Amniotic epithelial cell (primary cell): ENCODE measurements at regions not wholly inside any gene's neighbourhood (a gene's known extent, or its start where the extent isn't known, plus 50 kb on each side); places are given as distances from the start of the nearest gene placed in this dataset.
"Not testable (repeated sequence)": the region's sequence is repeated elsewhere in the genome, so short reads cannot be mapped to it uniquely, and the experiment has no call there.

Experiments
- DNase-seq: peaks from one replicate; pipeline ENCODE4 v3.0.0-alpha.2; 2010; ENCODE audit warnings: low read depth

DNA sequence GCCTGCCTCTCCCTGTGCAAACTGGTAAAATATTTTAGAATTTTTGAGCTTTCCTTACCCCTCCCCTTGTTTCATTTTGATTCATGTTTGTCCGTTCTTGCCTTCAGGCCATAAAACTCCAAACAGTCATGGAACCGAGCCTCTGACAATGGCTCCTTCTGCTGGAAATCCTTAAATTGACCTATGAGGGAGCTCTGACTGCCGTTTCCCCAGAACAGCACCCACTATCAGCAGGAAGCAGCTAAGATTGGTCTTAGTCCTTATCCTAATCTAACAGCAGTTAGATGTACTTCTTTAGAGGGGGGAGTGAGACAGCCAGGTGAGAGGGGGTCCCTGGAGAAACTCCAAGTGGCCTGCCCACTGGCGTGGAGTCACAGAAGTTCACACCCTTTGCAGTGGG lies 106.7 kb downstream of the FAM174A start:
- DNase-seq = no peak

- peak; percentile 2 for DNase-seq
Measured at GRCh38 chr5:100643473-100643872, 108.3 kb downstream of the FAM174A start.

- no peak for DNase-seq
Measured at GRCh38 chr5:100644185-100644584, 109.0 kb downstream of the FAM174A start.

DNA sequence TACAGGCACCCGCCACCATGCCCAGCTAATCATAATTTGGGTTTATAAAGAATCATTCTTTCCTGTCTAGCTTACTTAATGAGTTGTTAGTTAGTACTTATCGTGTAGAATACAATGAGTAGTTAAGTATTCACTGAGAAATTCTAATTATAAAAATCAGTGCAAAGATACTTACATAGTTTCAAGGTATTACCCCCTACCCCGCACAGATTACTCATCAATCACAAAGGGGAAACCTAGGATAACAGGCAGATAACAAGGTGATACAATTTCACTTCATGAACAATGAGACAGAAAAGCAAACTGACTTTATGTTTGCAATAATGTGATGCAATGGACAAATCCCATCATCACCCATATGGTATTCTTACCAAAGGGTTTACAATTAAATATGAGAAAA lies 109.6 kb downstream of the FAM174A start:
- no peak for DNase-seq

DNA sequence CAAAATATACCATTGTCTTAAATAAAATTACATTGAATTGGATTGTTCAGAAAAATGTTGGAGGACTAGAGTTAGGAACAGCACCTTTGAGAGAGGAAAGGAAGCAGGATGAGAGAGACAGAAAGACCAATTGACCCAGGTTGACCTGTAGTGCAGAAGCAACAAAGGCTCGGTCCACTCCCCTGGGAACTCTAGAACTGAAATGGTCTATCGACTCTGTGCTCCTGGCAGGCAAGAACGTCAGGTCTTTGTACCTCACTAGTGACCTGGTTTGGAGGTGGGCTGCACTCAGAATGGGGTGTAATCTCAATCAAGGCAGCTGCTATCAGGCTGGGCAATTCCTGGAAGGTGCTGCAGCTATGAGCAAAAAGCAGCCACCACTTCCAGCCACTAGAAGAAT lies 110.8 kb downstream of the FAM174A start:
- DNase-seq = no peak

GRCh38 chr5:100646691-100647090 lies 111.5 kb downstream of the FAM174A start:
- DNase-seq = no peak

- peak; percentile 7 for DNase-seq
Measured at GRCh38 chr5:100647461-100648230, 112.5 kb downstream of the FAM174A start.

GRCh38 chr5:100654895-100655294 lies 119.7 kb downstream of the FAM174A start:
- DNase-seq = no peak

- DNase-seq = not testable (repeated sequence)
Measured at GRCh38 chr5:100656771-100657170, 121.6 kb downstream of the FAM174A start.

DNA sequence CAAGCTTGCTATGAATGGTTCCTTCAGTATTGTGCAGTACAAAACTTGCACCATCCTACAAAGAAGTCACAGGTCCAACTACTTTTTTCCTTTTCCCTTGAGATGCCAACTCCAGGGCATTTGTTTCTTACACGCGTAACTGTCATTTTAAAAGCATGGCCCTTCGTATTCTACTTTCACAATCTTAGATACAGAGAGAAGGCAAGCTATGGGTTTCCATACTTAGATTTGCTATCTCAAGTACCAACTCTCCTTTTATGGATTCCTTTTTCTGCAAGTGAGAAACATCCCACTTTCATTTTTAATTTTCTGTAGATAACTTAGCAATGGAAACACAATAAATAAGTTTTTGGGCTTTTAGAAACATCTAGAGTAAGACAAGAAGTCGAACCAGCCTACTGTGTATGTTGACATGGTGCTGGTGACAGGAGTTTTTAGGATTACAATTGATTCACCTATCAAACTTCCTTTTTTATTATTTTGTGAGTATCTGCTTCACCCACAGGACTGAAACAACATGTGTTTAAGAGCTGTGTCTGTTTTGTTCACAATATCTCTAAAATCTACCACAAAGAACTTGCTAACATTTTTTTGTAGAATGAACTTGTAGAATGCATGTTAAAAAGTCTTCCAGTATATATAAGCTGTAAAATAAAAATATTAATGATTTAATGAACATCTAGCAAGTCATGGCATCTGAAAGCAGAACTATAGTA lies 124.1 kb downstream of the FAM174A start:
- DNase-seq = no peak

DNA sequence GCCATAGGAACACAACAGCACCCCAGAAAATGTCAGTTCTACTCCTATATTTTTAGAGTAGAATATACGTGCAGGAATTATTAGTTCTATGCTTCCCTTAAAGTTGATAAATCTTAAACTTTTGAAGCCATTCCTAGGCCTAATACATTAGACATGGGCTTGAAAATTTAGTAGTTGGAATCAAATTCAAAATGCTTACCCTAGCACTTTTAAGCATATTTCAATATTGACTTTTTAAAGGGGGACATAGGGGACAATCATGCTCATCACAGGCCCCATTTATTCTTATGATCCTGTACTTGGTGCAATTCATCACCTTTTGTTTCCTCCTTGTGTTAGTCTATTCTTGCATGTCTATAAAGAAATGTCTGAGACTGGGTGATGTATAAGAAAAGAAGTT lies 129.0 kb downstream of the FAM174A start:
- no peak for DNase-seq

DNA sequence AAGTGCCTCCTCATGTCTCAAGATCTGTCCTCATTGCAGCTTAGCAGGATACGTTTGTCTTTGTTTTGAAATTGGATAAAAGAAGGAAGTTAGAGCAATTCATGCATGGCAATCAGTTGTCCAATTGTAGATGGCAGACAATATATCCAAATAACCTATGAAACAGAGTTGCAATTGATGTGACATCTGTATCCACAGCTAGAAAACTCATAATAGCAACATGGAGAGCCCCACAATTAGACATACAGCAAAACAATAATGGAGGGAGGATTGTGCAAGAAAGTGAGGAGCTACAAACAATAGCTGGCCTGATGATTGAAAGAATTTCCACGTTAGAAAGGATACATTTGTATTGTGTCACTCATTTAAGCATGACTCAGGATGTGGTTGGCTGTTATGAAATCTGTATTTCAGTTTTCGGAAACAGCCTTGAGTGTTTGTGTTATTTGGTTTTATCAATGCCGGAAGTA lies 132.0 kb downstream of the FAM174A start:
- DNase-seq = peak; percentile 92

GRCh38 chr5:100668511-100668910 lies 133.3 kb downstream of the FAM174A start:
- peak; percentile 64 for DNase-seq

DNA sequence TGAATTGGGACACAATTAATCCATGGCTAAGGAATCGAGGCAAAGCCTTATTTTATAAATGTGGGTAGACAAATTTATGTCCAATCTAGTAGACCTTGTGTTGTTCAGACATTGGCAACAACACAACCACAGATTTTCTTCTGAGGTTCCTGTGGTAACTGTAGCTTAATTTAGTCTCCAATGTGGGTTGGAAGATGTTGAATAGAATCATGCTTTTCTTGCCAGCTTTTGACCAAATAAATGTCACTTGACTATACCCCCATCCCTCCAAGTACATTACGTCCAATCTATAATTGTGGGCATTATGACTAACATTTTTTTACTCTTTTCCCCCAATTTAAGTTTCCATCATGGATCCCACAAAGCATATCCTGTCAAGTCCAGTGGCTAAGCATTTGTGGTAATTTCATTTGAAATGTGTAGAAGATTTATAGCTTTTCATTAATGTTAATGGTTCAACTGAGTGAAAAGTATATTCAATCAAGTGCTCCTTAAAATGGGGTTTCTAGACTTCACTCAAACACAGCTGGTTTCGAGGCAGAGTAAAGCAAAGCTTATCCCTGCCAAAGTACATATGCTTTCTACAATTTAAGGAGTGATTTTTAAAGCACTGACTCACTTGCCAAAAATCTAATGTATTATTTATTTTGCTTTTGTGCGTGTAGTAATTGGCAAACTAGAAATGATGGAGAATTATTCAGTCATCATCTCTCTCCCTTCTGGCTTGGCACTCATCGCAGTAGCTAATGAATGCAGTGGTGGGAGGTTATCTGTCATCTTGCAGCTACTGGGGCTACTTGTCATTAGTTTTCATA lies 141.8 kb downstream of the FAM174A start:
- peak; percentile 53 for DNase-seq

- no peak for DNase-seq
Measured at GRCh38 chr5:100682625-100683024, 147.5 kb downstream of the FAM174A start.

- DNase-seq = no peak
Measured at GRCh38 chr5:100683881-100684280, 148.7 kb downstream of the FAM174A start.

- DNase-seq = not testable (repeated sequence)
Measured at GRCh38 chr5:100685122-100685521, 149.9 kb downstream of the FAM174A start.

DNA sequence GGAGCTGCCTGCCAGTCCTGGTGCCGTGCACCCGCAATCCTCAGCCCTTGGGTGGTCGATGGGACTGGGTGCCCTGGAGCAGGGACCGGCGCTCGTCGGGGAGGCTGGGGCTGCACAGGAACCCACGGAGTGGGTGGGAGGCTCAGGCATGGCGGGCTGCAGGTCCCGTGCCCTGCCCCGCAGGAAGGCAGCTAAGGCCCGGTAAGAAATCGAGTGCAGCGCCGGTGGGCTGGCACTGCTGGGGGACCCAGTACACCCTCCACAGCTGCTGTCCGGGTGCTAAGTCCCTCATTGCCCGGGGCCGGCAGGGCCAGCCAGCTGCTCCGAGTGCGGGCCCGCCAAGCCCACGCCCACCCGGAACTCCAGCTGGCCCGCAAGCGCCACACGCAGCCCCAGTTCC lies 153.7 kb downstream of the FAM174A start:
- DNase-seq = not testable (repeated sequence)

DNA sequence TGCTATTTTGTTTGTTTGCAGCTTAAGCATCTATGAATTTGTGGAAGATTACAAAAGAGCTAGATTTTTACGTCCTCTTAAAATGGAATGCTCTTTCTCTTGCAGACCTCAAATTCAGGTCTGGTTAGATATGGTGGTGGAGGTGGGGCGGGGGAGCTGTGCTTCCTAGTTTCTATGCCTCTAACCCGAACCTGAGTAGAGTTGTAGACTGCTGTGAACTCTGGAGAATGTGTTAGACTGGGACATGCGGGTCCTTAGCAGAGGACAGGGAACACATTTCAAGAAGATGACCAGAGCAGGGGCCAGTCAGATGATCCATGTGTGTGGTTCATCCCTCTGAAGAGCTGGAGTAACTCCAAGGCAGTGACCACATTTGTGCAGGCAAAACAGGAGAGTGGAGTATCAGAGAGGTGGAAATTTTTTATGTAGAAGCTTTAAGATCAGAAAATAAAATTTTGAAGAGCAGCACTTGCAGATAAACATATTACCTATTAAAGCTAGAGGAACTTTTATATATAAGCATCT lies 154.9 kb downstream of the FAM174A start:
- DNase-seq = peak; percentile 47

GRCh38 chr5:100691085-100691484 lies 155.9 kb downstream of the FAM174A start:
- DNase-seq = no peak

DNA sequence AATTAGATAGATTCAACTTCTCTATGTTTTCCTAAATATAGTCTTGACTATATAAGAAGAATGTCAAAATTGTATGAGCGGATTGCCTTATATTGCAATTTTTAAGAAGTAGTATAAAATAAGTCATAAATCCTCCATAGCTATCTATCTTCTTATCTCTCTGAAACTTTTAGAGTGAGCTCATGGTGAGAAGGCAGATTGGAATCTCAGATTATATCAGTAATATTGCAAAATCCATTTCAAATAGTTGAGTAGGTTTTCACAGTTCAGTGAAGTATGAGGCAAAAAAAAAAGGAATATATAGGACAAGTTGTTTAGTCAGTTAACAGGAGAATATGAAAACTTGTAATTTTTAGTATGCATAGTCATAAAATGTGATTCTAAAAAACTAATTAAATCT lies 156.4 kb downstream of the FAM174A start:
- peak; percentile 89 for DNase-seq

DNA sequence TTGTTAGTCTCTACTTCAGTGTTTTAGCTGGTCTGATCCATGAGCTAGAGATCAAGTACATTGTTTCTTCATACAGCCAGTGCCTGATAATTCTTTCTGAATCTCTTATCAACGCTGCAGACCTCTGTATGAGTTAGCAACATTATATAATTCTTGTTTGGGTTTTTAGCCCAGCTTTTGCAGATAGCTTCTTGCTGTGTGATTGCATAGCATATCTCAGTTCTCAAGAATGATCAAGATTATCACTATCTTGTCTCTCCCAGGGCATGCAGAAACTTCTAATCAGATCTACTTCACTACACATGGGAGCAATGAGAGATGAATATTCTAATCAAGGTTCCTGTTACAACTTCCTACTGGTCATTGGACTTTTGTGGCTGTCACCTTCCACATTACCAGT lies 158.3 kb downstream of the FAM174A start:
- peak; percentile 32 for DNase-seq
